Thoracic aorta (tissue), 2 donors: ENCODE measurements at regions not wholly inside any gene's neighbourhood (a gene's known extent, or its start where the extent isn't known, plus 50 kb on each side); places are given as distances from the start of the nearest gene placed in this dataset.

Experiments used
- ATAC-seq: fragments of 150-250 bp; one replicate; pipeline ENCODE4 v1.8.0; 2017; ENCODE audit warnings: low read depth; ENCODE audit not compliant: insufficient number of reproducible peaks, low FRiP score
- DNase-seq: peaks from one replicate; pipeline ENCODE4 v3.0.0-alpha.2; 2020; ENCODE audit warnings: low spot score
- H3K27ac ChIP-seq, 2 donors: fragments of 200-600 bp; sonication (generic); 1 replicate in 1 of 2; 2 replicates in 1 of 2; pipeline ENCODE4 v1.5.1; 2016; ENCODE audit warnings: mild to moderate bottlenecking in 2 of 2, moderate library complexity in 2 of 2
- H3K27me3 ChIP-seq: fragments of 200-600 bp; sonication (generic); replicated peaks from 2 replicates; pipeline ENCODE4 v1.6.0; 2016; ENCODE audit warnings: mild to moderate bottlenecking; ENCODE audit not compliant: insufficient read depth
- H3K36me3 ChIP-seq: fragments of 200-600 bp; sonication (generic); one replicate; pipeline ENCODE4 v1.5.1; 2016
- H3K4me1 ChIP-seq, 2 donors: fragments of 200-600 bp; sonication (generic); 1 replicate in 1 of 2; 2 replicates in 1 of 2; pipeline versions ENCODE4 v1.5.1 to v1.6.0; 2016; ENCODE audit warnings: low read depth in 2 of 2, mild to moderate bottlenecking in 1 of 2; ENCODE audit not compliant: control insufficient read depth in 1 of 2
- H3K4me3 ChIP-seq: fragments of 200-600 bp; sonication (generic); 2 replicates; pipeline ENCODE4 v1.5.1; 2016; ENCODE audit warnings: mild to moderate bottlenecking
- H3K9me3 ChIP-seq: fragments of 200-600 bp; sonication (generic); 2 replicates; pipeline ENCODE4 v1.5.1; 2016
- TF ChIP-seq, protein P1 (sequence below): fragments of 200-600 bp; sonication (generic); IDR thresholded peaks from one replicate; pipeline ENCODE4 v1.5.1; 2019; ENCODE audit warnings: antibody characterized with exemption

DNA sequence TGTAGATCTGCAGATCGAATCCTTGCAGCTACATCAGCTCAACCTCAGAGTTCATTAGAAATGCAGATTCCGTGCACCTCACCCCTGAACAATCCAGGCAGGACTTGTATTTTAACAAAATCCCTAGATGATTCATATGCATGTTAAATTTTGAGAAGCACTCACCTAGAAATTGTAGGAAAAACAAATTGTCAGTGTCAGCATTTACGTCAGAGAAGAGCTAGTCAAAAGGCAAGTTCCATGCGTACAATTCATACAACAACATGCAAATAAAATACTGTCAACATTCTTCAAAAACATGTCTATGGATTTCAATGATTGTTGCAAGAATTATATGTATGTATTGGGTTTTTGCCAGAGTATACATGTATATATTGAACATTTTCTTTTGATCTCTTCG is 504.5 kb downstream of the NLGN4X start:
- H3K27ac ChIP-seq: no peak overlapping the region
- TF ChIP-seq, protein P1, sequence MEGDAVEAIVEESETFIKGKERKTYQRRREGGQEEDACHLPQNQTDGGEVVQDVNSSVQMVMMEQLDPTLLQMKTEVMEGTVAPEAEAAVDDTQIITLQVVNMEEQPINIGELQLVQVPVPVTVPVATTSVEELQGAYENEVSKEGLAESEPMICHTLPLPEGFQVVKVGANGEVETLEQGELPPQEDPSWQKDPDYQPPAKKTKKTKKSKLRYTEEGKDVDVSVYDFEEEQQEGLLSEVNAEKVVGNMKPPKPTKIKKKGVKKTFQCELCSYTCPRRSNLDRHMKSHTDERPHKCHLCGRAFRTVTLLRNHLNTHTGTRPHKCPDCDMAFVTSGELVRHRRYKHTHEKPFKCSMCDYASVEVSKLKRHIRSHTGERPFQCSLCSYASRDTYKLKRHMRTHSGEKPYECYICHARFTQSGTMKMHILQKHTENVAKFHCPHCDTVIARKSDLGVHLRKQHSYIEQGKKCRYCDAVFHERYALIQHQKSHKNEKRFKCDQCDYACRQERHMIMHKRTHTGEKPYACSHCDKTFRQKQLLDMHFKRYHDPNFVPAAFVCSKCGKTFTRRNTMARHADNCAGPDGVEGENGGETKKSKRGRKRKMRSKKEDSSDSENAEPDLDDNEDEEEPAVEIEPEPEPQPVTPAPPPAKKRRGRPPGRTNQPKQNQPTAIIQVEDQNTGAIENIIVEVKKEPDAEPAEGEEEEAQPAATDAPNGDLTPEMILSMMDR: no peak
- no peaks in the 10 kb centered on the region for H3K9me3 ChIP-seq
- no peak overlapping the region for H3K4me3 ChIP-seq
- ATAC-seq (no peak), DNase-seq (no peak)
- no peaks in the 10 kb centered on the region for H3K27me3 ChIP-seq
- no peaks in the 10 kb centered on the region for H3K4me1 ChIP-seq
- H3K36me3 ChIP-seq: no peaks in the 10 kb centered on the region

DNA sequence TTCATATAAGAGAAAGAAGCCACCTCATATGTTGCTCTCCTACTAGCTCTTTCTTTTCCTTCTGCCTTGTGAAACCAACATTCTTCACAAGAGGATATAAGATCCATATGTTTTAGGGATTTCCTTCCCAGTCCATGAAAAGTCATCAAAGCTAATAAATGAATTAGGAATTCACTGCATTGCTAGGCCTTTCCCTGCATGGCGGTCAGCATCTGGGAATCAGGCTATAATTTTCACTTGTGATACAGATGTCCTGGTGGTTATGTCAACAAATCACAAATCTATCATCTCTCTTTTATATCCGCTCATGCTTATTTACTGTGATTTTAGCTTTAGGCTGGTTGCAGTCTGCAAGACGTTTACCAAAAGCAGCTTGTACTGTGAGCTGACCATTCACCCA is 510.0 kb downstream of the NLGN4X start:
- H3K27me3 ChIP-seq: no peaks in the 10 kb centered on the region
- no peaks in the 10 kb centered on the region for H3K36me3 ChIP-seq
- H3K27ac ChIP-seq: no peak overlapping the region
- no peaks in the 10 kb centered on the region for H3K9me3 ChIP-seq
- DNase-seq (no peak), ATAC-seq (no peak)
- TF ChIP-seq, protein P1: no peak
- H3K4me3 ChIP-seq: no peak overlapping the region
- H3K4me1 ChIP-seq: no peaks in the 10 kb centered on the region

DNA sequence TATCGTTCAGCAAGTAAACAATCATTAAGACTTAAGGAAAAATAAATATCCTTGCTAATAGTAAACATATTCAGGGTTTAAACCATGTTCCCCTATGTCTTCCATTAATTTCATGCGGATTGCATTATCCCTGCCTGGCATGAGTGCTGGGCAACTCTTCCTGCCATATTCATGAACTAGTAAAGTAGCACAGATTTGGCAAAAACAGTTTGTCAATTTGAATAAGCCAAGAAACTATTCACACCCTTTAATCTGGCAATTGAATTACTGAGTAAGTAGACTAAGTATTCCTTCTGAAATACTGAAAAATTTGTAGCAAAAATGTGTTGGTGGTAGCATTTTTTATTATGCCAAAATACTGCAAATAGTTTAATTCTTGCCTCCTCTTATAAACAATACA is 512.0 kb downstream of the NLGN4X start:
- ATAC-seq: no peak
- Histone ChIP-seq H3K4me1 (no peaks in the 10 kb centered on the region), H3K27me3 (no peaks in the 10 kb centered on the region), H3K9me3 (no peaks in the 10 kb centered on the region), H3K4me3 (no peak overlapping the region), H3K36me3 (no peaks in the 10 kb centered on the region), H3K27ac (no peak overlapping the region)
- TF ChIP-seq, protein P1: no peak
- no peak for DNase-seq

DNA sequence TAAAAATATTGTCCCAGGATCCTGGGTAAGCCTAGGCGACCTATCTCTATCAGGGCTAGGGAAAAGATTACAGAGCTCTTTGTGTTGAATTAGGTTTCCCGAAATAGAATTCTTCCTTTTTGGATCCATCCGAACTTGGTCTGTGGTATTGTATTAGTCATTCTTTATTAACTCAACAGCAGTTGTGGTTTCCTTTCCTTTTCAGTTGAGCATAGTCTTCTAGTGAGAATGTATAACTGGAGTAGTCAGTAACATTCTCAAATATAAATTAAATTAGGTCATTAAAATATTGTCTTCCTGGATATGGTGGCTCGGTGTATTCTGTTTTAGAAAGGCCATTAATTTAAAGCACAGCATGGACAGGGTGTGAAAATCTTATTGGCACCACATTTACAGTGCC is 520.4 kb downstream of the NLGN4X start:
- Histone ChIP-seq H3K4me3 (no peak overlapping the region), H3K27me3 (no peaks in the 10 kb centered on the region), H3K4me1 (no peaks in the 10 kb centered on the region), H3K36me3 (no peaks in the 10 kb centered on the region), H3K9me3 (no peaks in the 10 kb centered on the region), H3K27ac (no peak overlapping the region)
- no peak for ATAC-seq
- TF ChIP-seq, protein P1: no peak
- no peak for DNase-seq

DNA sequence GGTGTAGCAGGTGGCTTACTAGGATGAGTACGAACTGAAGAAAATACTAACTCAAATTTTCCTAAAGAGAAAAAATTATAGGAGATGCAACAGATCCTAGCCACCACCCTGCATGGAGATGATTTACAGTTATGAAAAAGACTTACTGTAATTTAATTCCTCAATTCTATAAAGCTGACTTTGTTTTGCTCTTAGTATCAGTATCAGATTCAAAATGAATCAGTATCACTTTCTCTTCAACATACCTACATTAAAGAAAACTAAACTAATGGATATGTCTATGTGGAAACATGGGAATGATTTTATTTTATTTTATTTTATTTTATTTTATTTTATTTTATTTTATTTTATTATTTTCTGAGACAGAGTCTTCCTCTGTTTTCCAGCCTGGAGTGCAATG is 525.8 kb downstream of the NLGN4X start:
- Histone ChIP-seq H3K9me3 (no peaks in the 10 kb centered on the region), H3K4me1 (no peaks in the 10 kb centered on the region), H3K36me3 (no peaks in the 10 kb centered on the region), H3K4me3 (no peak overlapping the region), H3K27ac (no peak overlapping the region), H3K27me3 (no peaks in the 10 kb centered on the region)
- DNase-seq (no peak), ATAC-seq (no peak)
- TF ChIP-seq, protein P1: no peak
